Spleen (tissue), 11 donors: ENCODE measurements at regions not wholly inside any gene's neighbourhood (a gene's known extent, or its start where the extent isn't known, plus 50 kb on each side); places are given as distances from the start of the nearest gene placed in this dataset.

Source experiments
- DNase-seq: peaks from one replicate; pipeline ENCODE4 v3.0.0-alpha.2; 2020
- H3K27ac ChIP-seq, 8 donors: fragments of 200-600 bp; sonication (generic) in 7 of 8; 1 replicate in 4 of 8; 2 replicates in 4 of 8; pipeline versions ENCODE4 v1.5.0 to v1.8.0; 2016 to 2021; ENCODE audit warnings: inconsistent platforms in 4 of 8, mild to moderate bottlenecking in 4 of 8, moderate library complexity in 1 of 8
- H3K27me3 ChIP-seq, 7 donors: fragments of 200-600 bp; sonication (generic) in 6 of 7; replicated peaks in 1 of 7; 1 replicate in 4 of 7; 2 replicates in 3 of 7; pipeline versions ENCODE4 v1.5.0 to v1.8.0; 2016 to 2021; ENCODE audit warnings: inconsistent platforms in 3 of 7, mild to moderate bottlenecking in 1 of 7
- H3K36me3 ChIP-seq, 6 donors: fragments of 200-600 bp; sonication (generic) in 5 of 6; 1 replicate in 4 of 6; 2 replicates in 2 of 6; pipeline versions ENCODE4 v1.5.0 to v1.8.0; 2016 to 2021; ENCODE audit warnings: inconsistent platforms in 2 of 6
- H3K4me1 ChIP-seq, 6 donors: fragments of 200-600 bp; sonication (generic) in 5 of 6; 1 replicate in 3 of 6; 2 replicates in 3 of 6; pipeline versions ENCODE4 v1.5.0 to v1.8.0; 2016 to 2021; ENCODE audit warnings: inconsistent platforms in 3 of 6
- H3K4me3 ChIP-seq, 8 donors: fragments of 200-600 bp; sonication (generic) in 7 of 8; 1 replicate in 4 of 8; 2 replicates in 4 of 8; pipeline versions ENCODE4 v1.5.0 to v1.8.0; 2016 to 2021; ENCODE audit warnings: inconsistent platforms in 4 of 8, mild to moderate bottlenecking in 4 of 8, moderate library complexity in 2 of 8
- H3K9me3 ChIP-seq, 8 donors: fragments of 200-600 bp; sonication (generic) in 7 of 8; 1 replicate in 4 of 8; 2 replicates in 4 of 8; pipeline versions ENCODE4 v1.5.0 to v1.8.0; 2016 to 2021; ENCODE audit warnings: inconsistent platforms in 4 of 8
- CTCF ChIP-seq, 11 experiments: fragments of 200-600 bp in 7 of 11; fragments of 450-650 bp in 4 of 11; sonication (generic) in 4 of 11; IDR thresholded peaks in 8 of 11; conservative IDR thresholded peaks in 3 of 11; 1 replicate in 7 of 11; 2 replicates in 4 of 11; pipeline versions ENCODE4 v1.4.0 to v1.8.0; 2016 to 2021; ENCODE audit warnings: antibody characterized with exemption in 11 of 11, inconsistent platforms in 4 of 11, mild to moderate bottlenecking in 1 of 11
- POLR2A ChIP-seq, 3 donors: fragments of 450-650 bp; IDR thresholded peaks; one replicate each; pipeline ENCODE4 v1.5.1; 2017; ENCODE audit warnings: antibody characterized with exemption in 3 of 3, mild to moderate bottlenecking in 1 of 3
- POLR2AphosphoS5 ChIP-seq, 3 donors: sonication (generic); formaldehyde crosslinking; IDR thresholded peaks; one replicate each; pipeline ENCODE4 v1.5.1; 2017; ENCODE audit warnings: antibody characterized with exemption in 3 of 3
- WGBS, 5 donors: extraction: QIAGEN DNeasy Blood & Tissue Kit in 3 of 5; methylation state at CpG; one replicate each; pipeline versions ENCODE4 v1.1.5 to v1.1.7; 2013 to 2018; 5-methylcytosine and 5-hydroxymethylcytosine counted together
- intact Hi-C: fragments of 100-400 bp; cut with DNase I; formaldehyde crosslinking; loops from one replicate; pipeline ENCODE4 v1.15.0; 2023; ENCODE audit warnings: low total_unique reads
- donor health status: healthy with polysubstance abuse.
- donor health status: DM: no; HTN: no; CAD: no; lungs with moderate emphysema.
- donor health status: DM: no; HTN: no; CAD: no.
- donor health status: Bipolar disorder and iron deficiency.
- donor health status: healthy.
- donor health status: DM: no; HTN: no; CAD: no.
- donor health status: DM: yes; HTN: yes; CAD: no.

- intact Hi-C loops = no loop called here
- no peak for DNase-seq
- 56 to 66% (median 56%) methylated on average over 8 of the region's 8 CpGs for WGBS, 5 donors
- H3K4me3 ChIP-seq = no peak overlapping the region
- no peaks in the 10 kb centered on the region for H3K27me3 ChIP-seq
- H3K27ac ChIP-seq = no peak overlapping the region
- no peaks in the 10 kb centered on the region for H3K36me3 ChIP-seq
- H3K9me3 ChIP-seq = no peaks in the 10 kb centered on the region
- no peak for TF ChIP-seq POLR2A (IDR thresholded peaks at IDR 0.05)
- no peak for TF ChIP-seq POLR2AphosphoS5 (IDR thresholded peaks at IDR 0.05)
- no peak for TF ChIP-seq CTCF (IDR thresholded peaks at IDR 0.05 in 8 of 11, conservative IDR thresholded peaks at IDR 0.05 in 3 of 11)
- H3K4me1 ChIP-seq = no peaks in the 10 kb centered on the region
Measured at GRCh38 chr1:98458511-98459485, 202.7 kb upstream of the SNX7 start.

- H3K27ac ChIP-seq = no peak overlapping the region
- no peaks in the 10 kb centered on the region for H3K36me3 ChIP-seq
- no peak overlapping the region for H3K4me3 ChIP-seq
- no peaks in the 10 kb centered on the region for H3K27me3 ChIP-seq
- WGBS, 5 donors = 88 to 98% (median 91%) methylated on average over 4 of the region's 4 CpGs
- no peak for DNase-seq
- H3K9me3 ChIP-seq = no peaks in the 10 kb centered on the region
- no peaks in the 10 kb centered on the region for H3K4me1 ChIP-seq
- TF ChIP-seq POLR2AphosphoS5 (IDR thresholded peaks at IDR 0.05) (no peak), POLR2A (IDR thresholded peaks at IDR 0.05) (no peak), CTCF (IDR thresholded peaks at IDR 0.05 in 8 of 11, conservative IDR thresholded peaks at IDR 0.05 in 3 of 11) (no peak)
- intact Hi-C loops = no loop called here
Measured at GRCh38 chr1:98457248-98457647, 204.3 kb upstream of the SNX7 start.

- WGBS, 5 donors = 64 to 87% (median 79%) methylated on average over 4 of the region's 4 CpGs
- no peaks in the 10 kb centered on the region for H3K36me3 ChIP-seq
- intact Hi-C loops = no loop called here
Measured at GRCh38 chr1:98454666-98455065, 206.9 kb upstream of the SNX7 start.

More at GRCh38 chr1:98454666-98455065, 206.9 kb upstream of the SNX7 start:
- Histone ChIP-seq H3K4me3 (no peak overlapping the region), H3K9me3 (no peaks in the 10 kb centered on the region), H3K27ac (no peak overlapping the region), H3K4me1 (no peaks in the 10 kb centered on the region), H3K27me3 (no peaks in the 10 kb centered on the region)
- DNase-seq = no peak
- TF ChIP-seq POLR2A (IDR thresholded peaks at IDR 0.05) (no peak), POLR2AphosphoS5 (IDR thresholded peaks at IDR 0.05) (no peak), CTCF (IDR thresholded peaks at IDR 0.05 in 8 of 11, conservative IDR thresholded peaks at IDR 0.05 in 3 of 11) (no peak)
